ENCODE measurements at regions not wholly inside any gene's neighbourhood (a gene's known extent, or its start where the extent isn't known, plus 50 kb on each side); places are given as distances from the start of the nearest gene placed in this dataset.
"Not testable (repeated sequence)": the region's sequence is repeated elsewhere in the genome, so short reads cannot be mapped to it uniquely, and the experiment has no call there.

DNA sequence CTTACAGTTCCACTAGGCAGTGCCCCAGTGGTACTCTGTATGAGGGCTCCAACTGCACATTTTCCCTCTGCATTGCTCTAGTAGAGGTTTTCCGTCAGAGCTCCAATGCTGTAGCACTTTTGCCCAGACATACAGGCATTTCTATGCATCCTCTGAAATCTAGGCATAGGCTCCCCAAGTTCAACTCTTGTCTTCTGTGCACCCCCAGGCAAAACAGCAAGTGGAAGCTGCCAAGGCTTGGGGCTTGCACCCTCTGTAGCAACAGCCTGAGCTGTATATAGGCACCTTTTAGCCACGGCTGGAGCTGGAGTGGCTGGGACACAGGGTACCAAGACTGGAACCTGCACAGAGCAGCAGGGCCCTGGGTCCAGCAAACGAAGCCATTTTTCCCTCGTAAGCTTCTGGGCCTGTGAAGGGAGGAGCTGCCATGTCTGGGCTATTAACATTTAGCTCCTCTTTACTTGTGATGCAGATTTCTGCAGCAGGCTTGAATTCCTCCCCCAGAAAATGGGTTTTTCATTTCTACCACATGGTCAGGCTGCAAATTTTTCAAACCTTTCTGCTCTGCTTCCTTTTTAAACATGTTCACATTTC lies 596.2 kb upstream of the ADGRB3 start:
- TF ChIP-seq, protein P1, sequence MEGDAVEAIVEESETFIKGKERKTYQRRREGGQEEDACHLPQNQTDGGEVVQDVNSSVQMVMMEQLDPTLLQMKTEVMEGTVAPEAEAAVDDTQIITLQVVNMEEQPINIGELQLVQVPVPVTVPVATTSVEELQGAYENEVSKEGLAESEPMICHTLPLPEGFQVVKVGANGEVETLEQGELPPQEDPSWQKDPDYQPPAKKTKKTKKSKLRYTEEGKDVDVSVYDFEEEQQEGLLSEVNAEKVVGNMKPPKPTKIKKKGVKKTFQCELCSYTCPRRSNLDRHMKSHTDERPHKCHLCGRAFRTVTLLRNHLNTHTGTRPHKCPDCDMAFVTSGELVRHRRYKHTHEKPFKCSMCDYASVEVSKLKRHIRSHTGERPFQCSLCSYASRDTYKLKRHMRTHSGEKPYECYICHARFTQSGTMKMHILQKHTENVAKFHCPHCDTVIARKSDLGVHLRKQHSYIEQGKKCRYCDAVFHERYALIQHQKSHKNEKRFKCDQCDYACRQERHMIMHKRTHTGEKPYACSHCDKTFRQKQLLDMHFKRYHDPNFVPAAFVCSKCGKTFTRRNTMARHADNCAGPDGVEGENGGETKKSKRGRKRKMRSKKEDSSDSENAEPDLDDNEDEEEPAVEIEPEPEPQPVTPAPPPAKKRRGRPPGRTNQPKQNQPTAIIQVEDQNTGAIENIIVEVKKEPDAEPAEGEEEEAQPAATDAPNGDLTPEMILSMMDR (IDR thresholded peaks at IDR 0.05; ENCODE audit: borderline replicate concordance, insufficient read depth, low read depth, low read length): no peak
- H3K4me3 ChIP-seq (ENCODE audit: low read depth, low read length): no peak overlapping the region

DNA sequence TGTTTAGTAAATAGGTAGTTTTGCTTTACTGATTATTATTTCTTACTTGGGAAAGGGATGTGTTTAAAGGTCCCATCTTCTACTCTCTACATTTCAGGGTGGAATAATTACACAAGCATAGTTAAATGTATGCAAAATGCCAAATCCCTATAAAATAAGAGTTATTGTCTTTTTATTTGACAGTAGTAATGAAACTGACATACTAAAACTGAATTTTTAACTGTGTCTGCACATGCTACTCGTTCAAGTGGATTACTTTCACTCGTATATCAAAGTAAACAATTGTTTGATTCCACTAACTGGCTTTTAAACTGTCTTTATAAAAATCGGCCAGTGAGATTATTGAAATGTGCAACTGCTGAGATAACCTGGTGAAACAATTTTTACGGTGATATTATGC lies 602.9 kb upstream of the ADGRB3 start:
- H3K4me3 ChIP-seq (ENCODE audit: low read depth, low read length): no peak overlapping the region
- TF ChIP-seq, protein P1 (IDR thresholded peaks at IDR 0.05; ENCODE audit: borderline replicate concordance, insufficient read depth, low read depth, low read length): no peak

DNA sequence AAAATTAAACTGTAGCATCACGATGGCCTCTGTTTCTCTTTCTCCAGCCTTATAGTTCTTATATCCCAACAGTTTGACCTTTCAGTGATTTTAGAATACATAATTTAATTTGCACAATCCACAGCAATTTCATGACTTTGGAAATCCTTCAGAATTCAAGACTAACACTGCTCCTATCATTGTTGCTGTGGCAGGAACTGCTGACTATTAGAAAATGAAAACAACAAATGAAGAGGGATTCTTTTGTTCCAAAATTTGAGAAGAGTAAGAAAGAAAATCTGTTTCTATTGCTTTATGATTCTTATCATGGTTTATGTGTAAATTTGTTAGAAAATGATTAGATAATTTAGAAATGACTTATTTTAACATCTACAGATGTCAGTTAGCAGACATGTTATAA lies 604.0 kb upstream of the ADGRB3 start:
- TF ChIP-seq, protein P1 (IDR thresholded peaks at IDR 0.05; ENCODE audit: borderline replicate concordance, insufficient read depth, low read depth, low read length): no peak
- H3K4me3 ChIP-seq (ENCODE audit: low read depth, low read length): no peak overlapping the region

DNA sequence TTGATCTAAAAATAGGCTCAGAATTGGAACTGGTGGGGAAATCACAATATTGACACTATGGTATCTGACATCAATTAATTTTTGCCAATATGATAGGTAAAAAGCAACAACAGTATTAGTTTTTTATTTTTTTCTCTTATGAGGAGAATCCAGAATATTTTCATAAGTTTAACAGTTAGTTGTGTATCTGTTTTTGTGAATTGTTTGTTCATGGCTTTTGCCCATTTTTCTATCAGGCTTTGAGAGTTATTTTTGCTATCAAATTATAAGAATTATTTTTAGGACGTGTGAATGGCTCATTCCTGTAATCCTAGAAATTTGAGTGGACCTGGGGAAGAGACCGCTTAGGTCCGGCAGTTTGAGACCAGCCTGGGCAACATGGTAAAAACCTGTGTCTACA lies 608.6 kb upstream of the ADGRB3 start:
- TF ChIP-seq, protein P1 (IDR thresholded peaks at IDR 0.05; ENCODE audit: borderline replicate concordance, insufficient read depth, low read depth, low read length): no peak
- no peak overlapping the region for H3K4me3 ChIP-seq (ENCODE audit: low read depth, low read length)

DNA sequence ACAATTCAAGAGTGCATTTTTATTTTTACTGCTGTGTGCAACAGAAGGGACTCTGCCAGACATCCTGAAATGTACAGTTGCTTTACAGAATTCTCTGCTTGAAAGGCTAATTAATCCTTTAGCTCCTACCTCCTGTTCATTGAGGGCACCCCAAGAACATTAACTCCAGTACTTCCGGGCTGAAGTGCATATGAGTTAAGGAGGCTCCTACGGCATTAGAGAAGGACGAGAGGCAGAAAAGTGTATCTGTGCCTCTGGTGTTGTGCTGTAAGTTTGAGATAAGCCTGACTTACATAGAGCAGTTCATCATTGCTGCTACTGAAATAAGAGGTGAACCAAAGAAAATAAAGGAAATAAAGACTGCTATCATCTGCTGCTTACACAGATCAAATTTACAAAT lies 609.3 kb upstream of the ADGRB3 start:
- TF ChIP-seq, protein P1 (IDR thresholded peaks at IDR 0.05; ENCODE audit: borderline replicate concordance, insufficient read depth, low read depth, low read length): no peak

DNA sequence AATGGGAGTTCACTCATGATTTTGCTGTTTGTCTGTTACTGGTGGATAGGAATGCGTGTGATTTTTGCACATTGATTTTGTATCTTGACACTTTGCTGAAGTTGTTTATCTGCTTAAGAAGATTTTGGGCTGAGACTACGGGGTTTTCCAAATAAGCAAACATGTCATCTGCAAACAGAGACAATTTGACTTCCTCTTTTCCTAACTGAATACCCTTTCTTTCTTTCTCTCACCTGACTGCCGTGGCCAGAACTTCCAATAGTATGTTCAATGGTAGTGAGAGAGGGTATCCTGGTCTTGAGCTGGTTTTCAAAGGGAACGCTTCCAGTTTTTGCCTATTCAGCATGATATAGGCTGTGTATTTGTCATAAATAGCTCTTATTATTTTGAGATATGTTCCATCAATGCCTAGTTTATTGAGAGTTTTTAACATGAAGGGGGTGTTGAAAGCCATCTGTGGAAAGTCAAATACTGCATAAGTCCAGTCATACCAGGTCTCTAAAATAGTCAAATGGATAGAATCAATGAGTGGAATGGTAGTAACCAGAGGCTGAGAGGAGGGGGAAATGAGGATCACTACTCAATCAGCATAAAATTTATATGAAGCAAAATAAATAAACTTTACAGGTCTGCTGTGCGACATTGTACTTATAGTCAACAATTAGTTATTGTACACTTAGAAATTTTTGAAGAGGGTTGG lies 610.4 kb upstream of the ADGRB3 start:
- H3K4me3 ChIP-seq (ENCODE audit: low read depth, low read length): no peak overlapping the region
- TF ChIP-seq, protein P1 (IDR thresholded peaks at IDR 0.05; ENCODE audit: borderline replicate concordance, insufficient read depth, low read depth, low read length): no peak

More for the DNA sequence above, 609.3 kb upstream of the ADGRB3 start:
- H3K4me3 ChIP-seq (ENCODE audit: low read depth, low read length): no peak overlapping the region

DNA sequence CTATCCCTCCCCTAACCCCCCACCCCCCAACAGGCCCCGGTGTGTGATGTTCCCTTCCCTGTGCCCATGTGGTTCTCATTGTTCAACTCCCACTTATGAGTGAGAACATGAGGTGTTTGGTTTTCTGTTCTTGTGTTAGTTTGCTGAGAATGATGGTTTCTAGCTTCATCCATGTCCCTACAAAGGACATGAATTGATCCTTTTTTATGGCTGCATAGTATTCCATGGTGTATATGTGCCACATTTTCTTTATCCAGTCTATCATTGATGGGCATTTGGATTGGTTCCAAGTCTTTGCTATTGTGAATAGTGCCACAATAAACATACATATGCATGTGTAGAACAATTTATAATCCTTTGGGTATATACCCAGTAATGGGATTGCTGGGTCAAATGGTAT lies 612.1 kb upstream of the ADGRB3 start:
- H3K4me3 ChIP-seq (ENCODE audit: low read depth, low read length): not testable (repeated sequence)

Measured in GM12875 (cell line).